ENCODE measurements at regions not wholly inside any gene's neighbourhood (a gene's known extent, or its start where the extent isn't known, plus 50 kb on each side); places are given as distances from the start of the nearest gene placed in this dataset.
"Not testable (repeated sequence)": the region's sequence is repeated elsewhere in the genome, so short reads cannot be mapped to it uniquely, and the experiment has no call there.

DNA sequence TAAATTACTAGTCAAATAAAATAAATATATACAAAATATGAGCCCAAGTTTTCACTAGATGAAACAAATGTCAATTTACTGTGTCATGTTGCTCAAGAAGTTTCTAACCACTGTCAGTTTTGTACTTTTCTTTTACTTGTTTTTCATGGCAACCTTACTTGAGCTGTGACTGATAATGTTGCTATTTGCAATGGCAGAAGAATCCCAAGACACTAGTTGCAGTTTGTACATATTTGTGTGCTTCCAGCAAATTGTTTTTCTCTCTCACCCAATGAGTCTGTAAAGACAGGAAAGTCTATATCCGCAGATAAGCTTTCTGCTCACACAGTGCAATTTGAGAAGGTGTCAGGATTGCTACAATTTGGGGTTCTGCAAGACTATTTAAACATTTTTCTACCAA is 338.6 kb upstream of the PCSK5 start:
- DNase-seq: no peak

DNA sequence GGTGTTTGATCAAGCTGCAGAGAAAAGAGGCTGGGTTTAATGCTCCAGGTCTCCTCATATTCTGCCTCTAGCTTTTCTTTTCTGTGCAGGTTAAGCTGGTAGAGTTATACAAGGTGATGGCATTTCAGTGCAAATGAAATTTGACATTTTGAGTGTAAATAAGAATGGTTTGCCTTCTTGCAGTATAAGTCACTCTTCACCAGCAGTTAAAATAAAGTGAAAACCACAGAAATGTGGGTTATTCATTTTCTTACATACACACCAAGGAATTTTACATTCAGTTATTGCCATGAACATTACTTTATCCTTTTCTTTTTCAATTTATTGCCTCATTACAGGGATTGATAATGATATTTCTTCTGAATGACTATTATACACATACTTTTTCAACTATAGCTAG is 337.5 kb upstream of the PCSK5 start:
- no peak for DNase-seq

DNA sequence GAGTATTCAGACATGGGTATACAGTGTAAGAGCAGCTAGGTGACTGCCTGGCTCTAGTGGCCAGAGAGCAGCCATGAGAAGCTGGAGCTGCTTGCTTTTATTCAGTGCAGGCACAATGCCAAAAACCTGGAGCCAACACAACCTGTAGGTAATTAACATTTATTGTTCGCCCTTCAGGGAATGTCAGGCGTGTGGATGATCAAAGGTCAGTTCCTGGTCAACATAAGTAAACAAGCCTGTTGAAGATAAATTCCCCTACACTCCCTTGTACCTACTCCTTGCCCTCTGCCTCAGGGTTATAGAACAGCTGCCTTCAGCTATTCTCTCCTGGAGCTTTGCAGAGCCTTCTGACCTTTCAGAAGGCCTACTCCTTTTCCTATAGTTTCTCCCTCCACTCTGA is 323.7 kb upstream of the PCSK5 start:
- not testable (repeated sequence) for DNase-seq

DNA sequence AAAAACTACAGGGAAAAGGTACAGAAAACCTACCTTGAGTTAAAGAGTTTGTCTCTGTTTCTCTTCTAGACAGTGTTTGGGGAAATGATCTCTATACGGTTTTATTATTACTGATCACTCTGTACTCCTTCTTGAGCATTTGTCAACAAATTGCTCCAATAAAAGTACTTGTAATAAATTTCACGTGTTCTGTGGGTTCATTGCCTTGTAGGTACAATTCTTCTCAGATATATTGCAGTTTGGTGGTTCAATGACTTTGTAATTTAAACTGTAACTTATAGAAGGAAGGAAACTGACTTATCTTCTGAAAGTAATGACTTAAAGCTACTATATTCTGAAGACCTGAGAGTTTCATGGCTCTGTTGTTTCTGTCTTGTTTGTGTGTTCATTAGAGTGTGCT is 319.9 kb upstream of the PCSK5 start:
- no peak for DNase-seq

DNA sequence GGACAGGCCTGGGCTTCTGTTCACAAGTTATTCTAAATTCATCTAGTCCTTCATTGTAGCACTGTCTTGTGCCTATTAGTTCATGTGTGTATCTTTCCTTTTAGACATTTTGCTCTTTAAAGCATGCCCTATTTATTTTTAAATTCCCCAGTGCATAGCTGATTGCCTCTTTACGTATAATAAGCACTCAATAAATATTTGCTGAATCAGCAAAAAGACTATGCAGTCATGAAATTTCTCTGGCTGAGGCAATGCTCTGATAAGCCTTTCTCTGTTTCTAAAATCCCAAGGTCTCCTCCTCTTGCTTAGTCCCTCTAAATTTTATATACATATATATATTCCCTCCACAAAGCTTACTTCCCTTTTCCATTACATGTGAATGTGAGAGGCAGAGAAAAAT is 315.9 kb upstream of the PCSK5 start:
- no peak for DNase-seq

DNA sequence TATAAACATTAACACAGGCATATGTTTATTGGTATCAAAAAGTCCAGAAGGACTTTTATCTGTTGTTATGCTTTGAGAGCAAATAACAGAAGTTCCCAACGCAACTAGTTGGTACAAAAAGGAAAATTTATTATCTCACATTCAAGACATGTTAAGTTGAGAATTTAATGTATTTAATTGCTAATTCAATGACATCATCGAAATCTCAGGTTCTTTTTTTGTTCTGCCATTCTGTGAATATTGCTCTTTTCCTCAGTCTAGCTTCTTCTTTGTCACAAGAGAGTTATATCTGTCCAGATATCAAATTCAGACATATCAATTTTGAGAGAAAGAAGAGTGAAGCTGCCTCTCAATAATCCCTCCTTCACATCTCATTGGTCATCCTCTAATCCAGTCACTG is 307.6 kb upstream of the PCSK5 start:
- no peak for DNase-seq

DNA sequence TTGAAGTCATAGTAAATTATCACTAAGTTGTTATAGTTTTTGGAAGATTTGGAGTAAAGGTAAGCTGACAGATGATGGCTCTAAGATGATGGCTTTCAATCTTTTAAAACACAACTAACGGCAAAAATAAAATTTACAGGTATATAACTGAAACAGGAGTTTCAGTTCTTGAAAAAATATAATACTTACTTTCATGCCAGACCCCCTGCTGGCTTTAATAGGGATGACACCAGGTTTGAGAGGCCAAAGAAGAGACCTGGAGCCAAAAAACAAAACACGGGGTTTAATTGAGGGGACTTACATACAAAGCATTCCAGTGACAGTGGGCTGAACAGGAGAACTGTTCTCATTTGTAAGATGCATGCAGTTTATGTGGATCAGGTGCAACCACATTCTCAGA is 301.7 kb upstream of the PCSK5 start:
- no peak for DNase-seq

DNA sequence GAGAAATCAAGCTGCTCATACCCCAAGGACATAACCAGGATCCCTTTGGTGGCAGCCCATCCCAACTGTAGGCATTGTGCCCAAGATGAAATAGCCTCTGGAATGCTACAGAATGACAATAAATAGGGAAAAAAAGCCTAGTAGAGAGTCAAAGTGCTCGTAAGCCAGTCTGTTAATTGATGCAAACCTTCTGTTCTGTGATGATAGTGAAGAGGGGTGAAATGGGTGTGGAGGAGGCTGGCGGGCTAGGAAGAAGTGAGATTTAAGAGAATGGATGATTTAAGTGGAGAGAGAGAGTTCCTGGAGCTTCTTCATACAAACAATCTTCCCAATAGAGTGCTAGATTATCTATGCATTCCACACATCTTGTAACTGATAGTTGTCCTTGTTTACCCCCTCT is 301.0 kb upstream of the PCSK5 start:
- no peak for DNase-seq

DNA sequence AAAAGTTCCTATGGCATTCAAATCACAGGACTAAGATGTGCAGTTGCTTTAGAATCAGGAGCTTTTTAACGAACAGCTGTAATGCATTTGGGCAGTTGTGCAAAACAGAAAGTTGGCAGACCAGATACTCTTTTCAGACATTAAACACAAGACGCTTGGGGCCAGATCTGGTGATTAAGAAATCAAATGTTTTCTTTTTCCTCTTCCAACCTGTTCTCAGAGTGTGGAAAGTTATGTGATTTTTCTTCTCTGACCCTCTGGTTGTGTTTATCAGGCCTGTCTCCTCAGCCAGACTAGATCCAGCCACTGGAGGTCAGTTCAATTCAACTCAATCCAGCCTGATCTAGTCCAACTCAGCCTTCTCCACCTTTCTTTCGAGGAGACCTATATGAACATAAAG is 298.5 kb upstream of the PCSK5 start:
- no peak for DNase-seq

DNA sequence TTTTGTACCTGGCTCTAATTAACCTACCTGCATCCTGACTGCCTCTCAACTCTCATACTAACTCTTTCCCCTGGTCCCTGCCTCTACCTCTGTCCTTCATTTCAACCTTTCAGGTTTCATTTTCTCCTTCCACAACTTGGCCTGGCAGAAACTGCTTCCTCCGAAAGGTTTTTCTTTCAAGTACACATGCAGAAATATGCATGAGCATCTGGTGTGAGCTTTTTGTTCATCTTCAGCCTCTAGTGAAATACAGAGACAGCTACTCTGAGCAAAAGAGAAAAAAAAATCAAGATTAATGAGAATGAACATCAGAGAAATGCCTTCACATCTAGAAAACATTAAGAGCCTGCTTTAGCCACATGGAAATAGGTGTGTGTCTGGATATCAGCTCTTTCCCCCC is 297.9 kb upstream of the PCSK5 start:
- DNase-seq: no peak

DNA sequence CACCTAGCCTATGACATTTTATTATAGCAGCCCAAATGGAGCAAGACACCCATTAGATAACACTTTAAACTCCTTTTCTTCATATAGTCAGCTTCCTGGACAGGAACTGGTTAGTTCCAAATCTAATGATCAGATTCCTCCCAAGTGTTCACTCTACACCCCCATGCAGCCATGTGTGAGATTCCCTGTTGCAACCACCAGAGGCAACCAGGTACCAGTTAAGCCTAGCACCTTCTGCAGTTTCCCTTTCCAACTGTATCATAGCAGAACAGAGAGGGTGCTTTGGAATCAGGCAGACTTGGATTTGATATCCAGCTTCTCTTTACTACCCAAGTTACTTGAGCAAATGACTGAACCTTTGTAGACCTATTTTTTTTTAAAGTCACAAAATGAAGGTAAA is 296.6 kb upstream of the PCSK5 start:
- no peak for DNase-seq

DNA sequence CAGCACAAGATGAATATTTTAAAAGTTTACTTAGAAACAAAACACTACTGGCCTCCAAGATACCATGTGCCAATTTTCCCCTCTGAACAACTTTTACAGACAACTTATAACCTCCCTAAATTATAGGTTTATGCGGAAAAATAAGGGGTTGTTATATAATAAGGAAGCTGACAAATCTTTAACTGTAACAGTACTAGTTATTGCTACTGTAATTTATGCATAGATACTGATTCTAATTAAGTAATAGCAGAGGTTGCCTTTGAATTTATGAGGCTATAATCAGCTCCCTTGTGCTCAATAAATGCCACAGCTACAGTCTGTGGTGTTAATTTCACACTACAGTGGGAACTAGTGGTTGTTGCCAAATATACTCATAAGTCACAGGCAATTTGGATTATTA is 291.3 kb upstream of the PCSK5 start:
- no peak for DNase-seq

DNA sequence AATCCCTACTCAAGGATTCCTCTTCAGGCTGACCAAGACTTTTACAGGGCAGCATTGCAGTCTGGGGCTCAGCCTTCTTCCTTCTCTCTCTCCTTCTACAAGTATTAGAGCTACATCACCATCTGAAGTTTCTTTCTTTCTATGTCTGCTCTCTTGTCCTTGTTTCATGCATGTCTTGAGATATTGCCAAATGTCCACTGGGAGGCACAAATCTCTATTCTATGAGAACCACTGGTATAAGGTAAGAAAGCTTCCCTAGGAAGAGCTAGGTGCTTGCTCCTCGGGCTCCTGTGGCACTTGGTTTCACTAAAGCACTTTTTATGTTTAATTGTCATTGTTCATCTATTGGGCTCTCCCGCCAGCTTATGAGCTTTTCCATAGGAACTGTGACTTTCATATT is 289.2 kb upstream of the PCSK5 start:
- no peak for DNase-seq

DNA sequence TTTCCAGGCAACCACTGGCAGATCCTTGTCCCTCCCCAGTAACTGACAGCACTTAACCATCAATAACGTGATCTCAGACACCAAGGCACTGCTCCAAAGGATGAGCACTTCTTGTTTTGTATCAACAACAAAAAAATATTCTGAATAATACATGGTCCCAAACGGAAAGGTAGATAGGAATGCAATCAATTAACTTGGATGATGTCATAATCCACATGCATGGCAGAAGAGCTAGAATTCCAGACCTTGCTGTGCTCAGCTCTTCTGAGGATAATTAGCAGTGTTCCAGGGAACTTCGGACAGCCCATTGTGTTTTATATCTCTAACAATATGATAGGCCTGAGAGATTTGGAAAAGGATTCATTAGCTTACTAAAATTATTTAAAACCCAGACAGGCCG is 288.4 kb upstream of the PCSK5 start:
- no peak for DNase-seq

DNA sequence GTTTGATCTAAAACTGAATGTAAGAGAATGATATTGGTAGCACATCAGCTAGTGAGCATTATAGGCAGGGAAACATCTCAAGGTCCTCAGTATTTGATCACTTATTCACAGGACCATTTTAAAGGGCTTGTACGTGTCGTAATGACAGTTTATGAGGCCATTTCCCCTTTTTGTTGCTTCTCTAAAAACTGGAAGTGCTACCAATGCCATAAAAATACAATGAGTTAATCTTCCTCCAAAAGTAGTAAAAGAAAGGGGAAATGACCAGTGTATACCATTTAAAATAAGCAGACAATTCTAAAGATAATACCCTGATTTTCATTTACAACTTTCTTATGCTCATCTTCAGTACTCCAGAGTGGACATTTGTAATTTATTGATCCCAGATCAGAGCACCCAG is 285.8 kb upstream of the PCSK5 start:
- no peak for DNase-seq

DNA sequence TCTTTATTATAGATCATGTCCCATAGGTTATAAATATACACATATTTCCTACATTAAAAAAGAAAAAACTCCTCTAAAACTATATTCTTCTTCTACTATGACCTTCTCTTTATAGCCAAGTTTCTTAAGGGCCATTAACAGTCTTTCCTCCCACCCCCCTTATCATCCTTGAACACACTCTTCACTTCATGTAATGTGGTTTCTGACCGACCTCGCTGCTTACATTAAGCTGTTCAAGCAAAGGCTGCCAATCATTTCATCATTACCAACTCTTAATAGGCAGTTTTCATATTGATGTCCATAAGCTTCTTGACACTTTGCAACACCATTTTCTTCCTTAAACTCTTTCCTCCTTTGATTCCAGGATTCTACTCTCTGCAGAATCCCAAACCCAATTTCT is 283.0 kb upstream of the PCSK5 start:
- no peak for DNase-seq

DNA sequence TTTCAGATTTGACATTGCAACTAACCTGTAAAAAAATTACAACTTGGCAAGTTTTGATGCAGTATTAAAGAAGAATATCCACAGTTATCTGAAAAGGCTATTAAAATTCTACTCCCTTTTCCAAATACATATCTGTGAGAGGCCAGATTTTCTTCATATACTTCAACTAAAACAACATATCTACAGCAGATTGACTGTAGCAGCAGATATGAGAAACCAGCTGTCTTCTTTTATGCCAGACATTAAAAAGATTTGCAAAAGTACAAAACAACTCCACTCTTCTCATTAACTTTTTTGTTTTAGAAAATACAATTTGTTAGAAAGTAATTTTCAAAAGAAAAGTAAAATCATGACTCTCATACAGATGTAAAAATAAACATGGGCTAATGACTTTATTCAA is 281.1 kb upstream of the PCSK5 start:
- DNase-seq: no peak

DNA sequence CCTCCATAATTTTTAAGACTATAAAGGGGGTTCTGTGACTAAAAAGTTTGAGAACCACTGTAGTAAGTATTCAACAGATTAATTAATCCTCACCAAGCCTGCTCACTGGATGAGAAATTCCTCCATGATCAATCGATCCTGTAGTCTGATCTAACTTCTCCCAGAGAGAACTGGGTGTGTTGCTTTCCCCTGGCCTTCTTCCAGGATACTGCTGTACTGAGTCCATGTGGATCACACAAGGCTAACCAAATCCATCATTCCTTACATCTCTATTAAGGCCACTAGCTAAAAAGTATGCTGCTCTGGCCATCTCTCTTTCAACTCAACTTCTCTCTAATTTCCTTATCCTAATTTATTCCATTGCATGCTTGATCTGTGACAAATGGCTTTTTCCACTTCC is 280.2 kb upstream of the PCSK5 start:
- no peak for DNase-seq

DNA sequence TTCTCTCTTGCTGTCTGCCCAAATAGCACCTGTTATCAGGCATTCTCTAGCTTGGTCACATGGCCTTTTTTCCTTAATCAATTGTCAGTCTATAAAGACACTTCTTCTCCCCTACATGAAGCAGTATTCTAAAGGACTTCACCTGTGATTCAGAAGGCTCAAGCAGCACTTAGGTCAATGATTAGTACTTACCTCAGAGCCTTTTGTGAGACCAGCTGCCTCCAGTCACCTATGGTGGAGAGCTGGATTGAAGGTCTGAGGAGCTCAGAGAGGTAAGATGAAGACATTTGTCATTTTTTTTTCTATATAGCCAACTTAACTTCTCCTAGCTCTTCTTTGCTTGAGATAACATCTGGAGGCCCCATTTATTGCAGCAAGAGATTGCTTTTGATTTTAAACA is 278.3 kb upstream of the PCSK5 start:
- no peak for DNase-seq

DNA sequence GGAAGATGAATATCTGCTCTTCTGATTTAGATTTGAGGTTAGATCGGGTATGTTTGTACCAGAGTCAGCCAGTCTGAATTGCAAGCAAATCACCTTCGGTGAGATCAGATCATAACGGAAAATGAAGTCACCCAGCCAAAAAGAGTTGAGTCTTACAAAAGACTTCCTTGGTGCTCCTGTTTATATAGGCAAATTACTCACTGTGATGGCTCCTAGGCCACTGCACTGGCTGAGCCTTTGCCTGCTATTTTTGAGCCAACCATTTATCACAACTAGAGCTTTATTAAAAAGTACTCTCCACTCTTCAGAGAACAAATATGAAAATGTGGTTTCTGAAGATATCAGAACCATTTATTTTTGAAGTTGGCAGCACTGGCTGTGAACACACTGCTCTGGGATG is 277.7 kb upstream of the PCSK5 start:
- DNase-seq: no peak

DNA sequence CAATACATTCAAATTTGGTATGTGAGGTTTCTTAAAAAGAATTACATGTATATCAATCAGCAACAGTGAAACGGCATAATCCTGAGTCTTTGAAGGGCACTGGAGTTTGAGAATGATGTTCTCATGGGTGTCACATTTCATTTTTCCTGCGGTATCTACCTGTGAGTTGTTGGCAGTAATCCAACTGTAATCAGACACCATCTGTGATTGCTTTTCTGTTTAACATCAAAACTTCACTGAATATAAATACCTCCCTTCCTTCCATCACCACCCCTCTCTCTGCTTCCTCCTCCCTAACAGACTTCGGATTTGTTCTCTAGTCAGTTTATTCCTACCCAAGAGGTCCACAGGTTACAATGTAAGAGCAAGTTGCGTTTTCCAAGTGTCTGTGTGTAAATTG is 275.2 kb upstream of the PCSK5 start:
- DNase-seq: no peak

DNA sequence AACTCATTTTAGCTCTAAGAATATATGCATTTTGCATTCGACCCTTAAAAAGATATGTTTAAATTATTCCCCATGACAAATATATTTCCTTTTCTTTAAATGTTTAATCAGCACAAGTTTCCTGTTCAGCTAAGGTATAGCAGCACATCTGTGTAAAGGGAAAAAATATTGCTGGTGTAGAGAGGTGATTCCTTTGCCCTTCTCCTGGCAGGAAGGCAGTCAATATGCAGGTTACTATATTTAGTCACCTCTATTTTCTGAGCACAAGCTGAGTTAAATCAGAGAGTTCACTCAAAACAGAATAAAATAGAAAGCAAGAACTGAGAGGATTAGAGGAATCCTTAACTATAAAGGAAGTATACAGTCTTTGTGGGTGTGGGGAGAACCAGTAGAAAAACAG is 274.4 kb upstream of the PCSK5 start:
- no peak for DNase-seq

DNA sequence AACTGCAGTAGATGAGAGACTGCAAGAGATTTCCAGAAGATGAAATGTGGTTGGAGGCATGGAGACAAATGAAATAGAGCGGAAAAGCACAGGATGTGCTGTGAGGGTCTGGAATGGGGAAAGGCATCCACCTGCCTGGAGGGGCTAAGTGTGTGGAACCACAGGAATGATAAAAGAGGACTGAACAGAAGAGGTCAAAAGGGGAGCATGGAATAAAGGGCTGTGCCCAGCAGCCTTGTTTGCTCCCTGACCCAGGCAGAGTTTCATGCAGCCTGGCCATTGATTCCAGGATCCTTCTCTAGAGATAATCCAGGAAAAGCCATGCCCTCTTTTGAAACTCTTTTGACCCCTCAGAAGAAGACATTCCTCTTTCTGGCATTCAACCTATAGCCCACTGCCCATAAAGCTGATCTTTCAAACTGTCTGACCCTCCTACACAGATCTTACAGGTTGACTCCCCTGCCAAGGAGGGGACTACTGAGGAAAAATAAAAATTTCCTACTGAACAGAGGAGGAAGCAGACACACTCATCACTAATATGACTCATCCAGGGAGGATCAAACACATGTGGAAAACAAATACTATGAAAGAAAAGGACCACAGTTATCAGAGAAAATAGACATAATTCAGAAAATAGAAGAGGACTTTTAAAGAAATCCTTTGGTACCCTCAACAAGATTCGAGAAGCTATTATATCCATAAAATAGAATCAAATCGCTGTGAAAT is 273.5 kb upstream of the PCSK5 start:
- no peak for DNase-seq

DNA sequence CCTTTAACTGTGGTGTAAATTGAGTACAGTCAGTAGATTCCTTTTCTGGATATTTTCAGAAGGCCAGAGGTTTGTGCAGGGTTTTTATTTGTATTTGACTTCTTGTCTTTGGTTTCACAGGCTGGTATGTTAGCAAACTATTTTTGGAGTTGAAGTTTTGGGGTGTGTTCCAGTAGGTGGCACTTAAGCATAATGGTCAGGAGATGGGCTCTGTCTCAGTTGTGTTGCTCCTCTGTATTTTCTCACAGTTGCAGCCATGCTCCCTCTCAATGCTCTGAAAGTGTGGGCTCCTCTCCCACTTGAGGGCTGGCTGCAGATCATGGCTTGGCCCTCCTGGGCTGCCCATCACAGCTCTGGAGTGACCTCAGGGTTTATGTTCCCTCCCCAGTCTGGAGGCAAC is 267.0 kb upstream of the PCSK5 start:
- DNase-seq: no peak

DNA sequence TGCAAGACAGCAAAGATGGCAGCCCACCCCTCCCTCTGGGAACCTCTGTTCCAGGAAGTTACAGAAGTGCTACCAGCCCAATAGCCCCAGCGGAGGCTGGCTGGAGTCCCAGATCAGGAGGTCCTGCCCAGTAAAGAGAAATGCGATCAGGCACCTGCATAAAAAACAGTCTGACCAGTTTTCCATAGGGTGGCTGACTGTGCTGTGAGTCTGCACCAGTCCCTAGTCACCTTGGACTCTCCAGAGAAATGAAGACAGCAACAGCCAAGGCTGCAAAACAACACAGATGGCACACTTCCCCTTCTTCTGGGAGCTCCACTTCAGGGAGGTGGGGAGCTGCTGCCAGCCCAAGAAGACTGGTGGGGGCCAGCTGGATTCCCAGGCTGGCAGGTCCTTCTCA is 265.5 kb upstream of the PCSK5 start:
- DNase-seq: no peak

DNA sequence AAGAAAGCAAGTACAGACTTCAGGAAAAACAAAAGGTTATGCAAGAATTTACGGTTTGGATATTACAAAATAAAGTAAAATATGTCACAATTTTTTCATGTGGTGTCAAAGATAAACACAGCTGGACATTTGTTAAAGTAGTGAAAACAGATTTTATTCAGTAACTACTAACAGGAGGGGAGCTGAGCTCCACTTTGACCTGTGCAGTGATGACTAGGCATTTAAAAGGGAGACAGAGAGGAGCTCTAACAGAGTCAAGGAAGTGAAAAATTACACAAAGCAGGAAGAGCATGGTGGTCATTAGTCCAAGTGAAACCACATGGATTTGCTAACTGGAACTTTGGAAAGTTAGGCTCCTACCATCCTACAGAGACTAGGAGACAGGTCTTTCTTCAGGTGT is 263.6 kb upstream of the PCSK5 start:
- no peak for DNase-seq

Data from right forelimb (tissue), 1 donor.